GM23338 (cell line): ENCODE measurements at regions not wholly inside any gene's neighbourhood (a gene's known extent, or its start where the extent isn't known, plus 50 kb on each side); places are given as distances from the start of the nearest gene placed in this dataset.

Source experiments
- CREB1 ChIP-seq: fragments of 250-450 bp; sonication (Bioruptor Pico); IDR thresholded peaks from 2 replicates; pipeline ENCODE4 v1.5.0; 2020; ENCODE audit warnings: low read depth, mild to moderate bottlenecking, moderate library complexity
- EZH2 ChIP-seq: fragments of 200-600 bp; sonication (generic); IDR thresholded peaks from one replicate; pipeline ENCODE4 v1.8.0; 2017; ENCODE audit warnings: antibody characterized with exemption, mild to moderate bottlenecking, low read depth; ENCODE audit not compliant: unreplicated experiment
- EZH2phosphoT487 ChIP-seq: fragments of 200-600 bp; sonication (generic); IDR thresholded peaks from one replicate; pipeline ENCODE4 v1.8.1; 2018; ENCODE audit warnings: antibody characterized with exemption; ENCODE audit not compliant: unreplicated experiment
- JUNB ChIP-seq: IDR thresholded peaks from one replicate; pipeline ENCODE4 v1.6.1; 2016; ENCODE audit warnings: antibody characterized with exemption; ENCODE audit not compliant: unreplicated experiment
- NANOG ChIP-seq: IDR thresholded peaks from 2 replicates; pipeline ENCODE4 v1.6.1; 2016; ENCODE audit warnings: antibody characterized with exemption, borderline replicate concordance
- POLR2AphosphoS5 ChIP-seq: IDR thresholded peaks from 2 replicates; pipeline ENCODE4 v1.6.1; 2016; ENCODE audit warnings: antibody characterized with exemption, low read depth
- STAT1 ChIP-seq: IDR thresholded peaks from one replicate; pipeline ENCODE4 v1.6.1; 2016; ENCODE audit warnings: antibody characterized with exemption; ENCODE audit not compliant: unreplicated experiment
- ZNF114 ChIP-seq: fragments of 250-450 bp; sonication (Bioruptor Pico); IDR thresholded peaks from 2 replicates; pipeline ENCODE4 v1.5.0; 2020; ENCODE audit warnings: mild to moderate bottlenecking, moderate library complexity
- TF ChIP-seq, protein P1 (sequence below), 2 experiments: fragments of 200-600 bp in 1 of 2; sonication (generic) in 1 of 2; conservative IDR thresholded peaks; 2 replicates each; pipeline versions ENCODE4 v1.5.1 to v1.6.1; 2016 to 2017; ENCODE audit warnings: antibody characterized with exemption in 2 of 2, low read depth in 2 of 2, mild to moderate bottlenecking in 2 of 2, moderate library complexity in 1 of 2
- TF ChIP-seq, protein P2 (sequence below): IDR thresholded peaks from one replicate; pipeline ENCODE4 v1.6.1; 2018; ENCODE audit warnings: antibody characterized with exemption; ENCODE audit not compliant: unreplicated experiment
- TF ChIP-seq, protein P3 (sequence below): fragments of 250-450 bp; sonication (Bioruptor Pico); IDR thresholded peaks from 2 replicates; pipeline ENCODE4 v1.5.0; 2020; ENCODE audit warnings: mild to moderate bottlenecking, moderate library complexity

DNA sequence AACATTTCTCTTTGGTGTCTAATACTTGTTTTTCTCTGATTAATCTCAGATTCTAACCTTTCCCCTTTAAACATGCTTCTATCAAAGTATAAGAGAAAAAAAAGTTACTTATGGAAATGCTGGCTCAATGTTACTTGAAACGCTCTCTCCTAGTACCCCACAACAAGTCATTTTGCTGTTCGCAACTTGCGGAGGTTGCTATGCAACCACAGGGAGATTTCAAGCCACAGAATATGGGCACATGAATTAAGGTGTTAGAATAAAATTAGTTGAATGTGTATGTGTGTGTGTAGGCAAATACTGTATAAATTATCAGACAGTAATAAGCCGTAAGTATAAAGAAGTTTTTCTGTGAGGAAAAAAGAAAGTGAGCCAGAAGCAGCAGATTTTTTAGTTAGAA lies 80.6 kb downstream of the CCDC59 start:
- TF ChIP-seq, protein P1, sequence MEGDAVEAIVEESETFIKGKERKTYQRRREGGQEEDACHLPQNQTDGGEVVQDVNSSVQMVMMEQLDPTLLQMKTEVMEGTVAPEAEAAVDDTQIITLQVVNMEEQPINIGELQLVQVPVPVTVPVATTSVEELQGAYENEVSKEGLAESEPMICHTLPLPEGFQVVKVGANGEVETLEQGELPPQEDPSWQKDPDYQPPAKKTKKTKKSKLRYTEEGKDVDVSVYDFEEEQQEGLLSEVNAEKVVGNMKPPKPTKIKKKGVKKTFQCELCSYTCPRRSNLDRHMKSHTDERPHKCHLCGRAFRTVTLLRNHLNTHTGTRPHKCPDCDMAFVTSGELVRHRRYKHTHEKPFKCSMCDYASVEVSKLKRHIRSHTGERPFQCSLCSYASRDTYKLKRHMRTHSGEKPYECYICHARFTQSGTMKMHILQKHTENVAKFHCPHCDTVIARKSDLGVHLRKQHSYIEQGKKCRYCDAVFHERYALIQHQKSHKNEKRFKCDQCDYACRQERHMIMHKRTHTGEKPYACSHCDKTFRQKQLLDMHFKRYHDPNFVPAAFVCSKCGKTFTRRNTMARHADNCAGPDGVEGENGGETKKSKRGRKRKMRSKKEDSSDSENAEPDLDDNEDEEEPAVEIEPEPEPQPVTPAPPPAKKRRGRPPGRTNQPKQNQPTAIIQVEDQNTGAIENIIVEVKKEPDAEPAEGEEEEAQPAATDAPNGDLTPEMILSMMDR (conservative IDR thresholded peaks at IDR 0.05; ENCODE audit: low read depth in 2 of 2): no peak
- TF ChIP-seq EZH2phosphoT487 (no peak), POLR2AphosphoS5 (no peak), JUNB (no peak), EZH2 (no peak), ZNF114 (CRISPR knock-in tag) (no peak), CREB1 (CRISPR knock-in tag) (no peak), STAT1 (no peak), NANOG (no peak)
- TF ChIP-seq, protein P2, sequence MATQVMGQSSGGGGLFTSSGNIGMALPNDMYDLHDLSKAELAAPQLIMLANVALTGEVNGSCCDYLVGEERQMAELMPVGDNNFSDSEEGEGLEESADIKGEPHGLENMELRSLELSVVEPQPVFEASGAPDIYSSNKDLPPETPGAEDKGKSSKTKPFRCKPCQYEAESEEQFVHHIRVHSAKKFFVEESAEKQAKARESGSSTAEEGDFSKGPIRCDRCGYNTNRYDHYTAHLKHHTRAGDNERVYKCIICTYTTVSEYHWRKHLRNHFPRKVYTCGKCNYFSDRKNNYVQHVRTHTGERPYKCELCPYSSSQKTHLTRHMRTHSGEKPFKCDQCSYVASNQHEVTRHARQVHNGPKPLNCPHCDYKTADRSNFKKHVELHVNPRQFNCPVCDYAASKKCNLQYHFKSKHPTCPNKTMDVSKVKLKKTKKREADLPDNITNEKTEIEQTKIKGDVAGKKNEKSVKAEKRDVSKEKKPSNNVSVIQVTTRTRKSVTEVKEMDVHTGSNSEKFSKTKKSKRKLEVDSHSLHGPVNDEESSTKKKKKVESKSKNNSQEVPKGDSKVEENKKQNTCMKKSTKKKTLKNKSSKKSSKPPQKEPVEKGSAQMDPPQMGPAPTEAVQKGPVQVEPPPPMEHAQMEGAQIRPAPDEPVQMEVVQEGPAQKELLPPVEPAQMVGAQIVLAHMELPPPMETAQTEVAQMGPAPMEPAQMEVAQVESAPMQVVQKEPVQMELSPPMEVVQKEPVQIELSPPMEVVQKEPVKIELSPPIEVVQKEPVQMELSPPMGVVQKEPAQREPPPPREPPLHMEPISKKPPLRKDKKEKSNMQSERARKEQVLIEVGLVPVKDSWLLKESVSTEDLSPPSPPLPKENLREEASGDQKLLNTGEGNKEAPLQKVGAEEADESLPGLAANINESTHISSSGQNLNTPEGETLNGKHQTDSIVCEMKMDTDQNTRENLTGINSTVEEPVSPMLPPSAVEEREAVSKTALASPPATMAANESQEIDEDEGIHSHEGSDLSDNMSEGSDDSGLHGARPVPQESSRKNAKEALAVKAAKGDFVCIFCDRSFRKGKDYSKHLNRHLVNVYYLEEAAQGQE: no peak
- TF ChIP-seq, protein P3, sequence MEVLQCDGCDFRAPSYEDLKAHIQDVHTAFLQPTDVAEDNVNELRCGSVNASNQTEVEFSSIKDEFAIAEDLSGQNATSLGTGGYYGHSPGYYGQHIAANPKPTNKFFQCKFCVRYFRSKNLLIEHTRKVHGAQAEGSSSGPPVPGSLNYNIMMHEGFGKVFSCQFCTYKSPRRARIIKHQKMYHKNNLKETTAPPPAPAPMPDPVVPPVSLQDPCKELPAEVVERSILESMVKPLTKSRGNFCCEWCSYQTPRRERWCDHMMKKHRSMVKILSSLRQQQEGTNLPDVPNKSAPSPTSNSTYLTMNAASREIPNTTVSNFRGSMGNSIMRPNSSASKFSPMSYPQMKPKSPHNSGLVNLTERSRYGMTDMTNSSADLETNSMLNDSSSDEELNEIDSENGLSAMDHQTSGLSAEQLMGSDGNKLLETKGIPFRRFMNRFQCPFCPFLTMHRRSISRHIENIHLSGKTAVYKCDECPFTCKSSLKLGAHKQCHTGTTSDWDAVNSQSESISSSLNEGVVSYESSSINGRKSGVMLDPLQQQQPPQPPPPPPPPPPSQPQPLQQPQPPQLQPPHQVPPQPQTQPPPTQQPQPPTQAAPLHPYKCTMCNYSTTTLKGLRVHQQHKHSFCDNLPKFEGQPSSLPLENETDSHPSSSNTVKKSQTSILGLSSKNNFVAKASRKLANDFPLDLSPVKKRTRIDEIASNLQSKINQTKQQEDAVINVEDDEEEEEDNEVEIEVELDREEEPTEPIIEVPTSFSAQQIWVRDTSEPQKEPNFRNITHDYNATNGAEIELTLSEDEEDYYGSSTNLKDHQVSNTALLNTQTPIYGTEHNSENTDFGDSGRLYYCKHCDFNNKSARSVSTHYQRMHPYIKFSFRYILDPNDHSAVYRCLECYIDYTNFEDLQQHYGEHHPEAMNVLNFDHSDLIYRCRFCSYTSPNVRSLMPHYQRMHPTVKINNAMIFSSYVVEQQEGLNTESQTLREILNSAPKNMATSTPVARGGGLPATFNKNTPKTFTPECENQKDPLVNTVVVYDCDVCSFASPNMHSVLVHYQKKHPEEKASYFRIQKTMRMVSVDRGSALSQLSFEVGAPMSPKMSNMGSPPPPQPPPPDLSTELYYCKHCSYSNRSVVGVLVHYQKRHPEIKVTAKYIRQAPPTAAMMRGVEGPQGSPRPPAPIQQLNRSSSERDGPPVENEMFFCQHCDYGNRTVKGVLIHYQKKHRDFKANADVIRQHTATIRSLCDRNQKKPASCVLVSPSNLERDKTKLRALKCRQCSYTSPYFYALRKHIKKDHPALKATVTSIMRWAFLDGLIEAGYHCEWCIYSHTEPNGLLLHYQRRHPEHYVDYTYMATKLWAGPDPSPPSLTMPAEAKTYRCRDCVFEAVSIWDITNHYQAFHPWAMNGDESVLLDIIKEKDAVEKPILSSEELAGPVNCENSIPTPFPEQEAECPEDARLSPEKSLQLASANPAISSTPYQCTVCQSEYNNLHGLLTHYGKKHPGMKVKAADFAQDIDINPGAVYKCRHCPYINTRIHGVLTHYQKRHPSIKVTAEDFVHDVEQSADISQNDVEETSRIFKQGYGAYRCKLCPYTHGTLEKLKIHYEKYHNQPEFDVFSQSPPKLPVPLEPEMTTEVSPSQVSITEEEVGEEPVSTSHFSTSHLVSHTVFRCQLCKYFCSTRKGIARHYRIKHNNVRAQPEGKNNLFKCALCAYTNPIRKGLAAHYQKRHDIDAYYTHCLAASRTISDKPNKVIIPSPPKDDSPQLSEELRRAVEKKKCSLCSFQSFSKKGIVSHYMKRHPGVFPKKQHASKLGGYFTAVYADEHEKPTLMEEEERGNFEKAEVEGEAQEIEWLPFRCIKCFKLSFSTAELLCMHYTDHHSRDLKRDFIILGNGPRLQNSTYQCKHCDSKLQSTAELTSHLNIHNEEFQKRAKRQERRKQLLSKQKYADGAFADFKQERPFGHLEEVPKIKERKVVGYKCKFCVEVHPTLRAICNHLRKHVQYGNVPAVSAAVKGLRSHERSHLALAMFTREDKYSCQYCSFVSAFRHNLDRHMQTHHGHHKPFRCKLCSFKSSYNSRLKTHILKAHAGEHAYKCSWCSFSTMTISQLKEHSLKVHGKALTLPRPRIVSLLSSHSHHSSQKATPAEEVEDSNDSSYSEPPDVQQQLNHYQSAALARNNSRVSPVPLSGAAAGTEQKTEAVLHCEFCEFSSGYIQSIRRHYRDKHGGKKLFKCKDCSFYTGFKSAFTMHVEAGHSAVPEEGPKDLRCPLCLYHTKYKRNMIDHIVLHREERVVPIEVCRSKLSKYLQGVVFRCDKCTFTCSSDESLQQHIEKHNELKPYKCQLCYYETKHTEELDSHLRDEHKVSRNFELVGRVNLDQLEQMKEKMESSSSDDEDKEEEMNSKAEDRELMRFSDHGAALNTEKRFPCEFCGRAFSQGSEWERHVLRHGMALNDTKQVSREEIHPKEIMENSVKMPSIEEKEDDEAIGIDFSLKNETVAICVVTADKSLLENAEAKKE (CRISPR knock-in tag): no peak
